ENCODE measurements at regions not wholly inside any gene's neighbourhood (a gene's known extent, or its start where the extent isn't known, plus 50 kb on each side); places are given as distances from the start of the nearest gene placed in this dataset.

GRCh38 chr4:71081192-71081591 is 87.7 kb downstream of the DCK start:
- Histone ChIP-seq H3K4me2 (no peak overlapping the region), H3K9me2 (ENCODE audit: insufficient read depth) (no peaks in the 10 kb centered on the region), H3K4me3 (no peak overlapping the region), H3K27ac (no peak overlapping the region), H3K27me3 (ENCODE audit: insufficient read depth, low read depth) (no peaks in the 10 kb centered on the region), H4K20me1 (ENCODE audit: insufficient read depth) (no peaks in the 10 kb centered on the region), H3K79me2 (ENCODE audit: low read depth) (no peaks in the 10 kb centered on the region), H2AFZ (no peak overlapping the region), H3K4me1 (replicated peaks; ENCODE audit: insufficient read depth) (no peaks in the 10 kb centered on the region), H3K9me3 (ENCODE audit: insufficient read depth, low read depth) (no peaks in the 10 kb centered on the region), H3K36me3 (ENCODE audit: low read depth) (no peaks in the 10 kb centered on the region), H3F3A (ENCODE audit: insufficient read depth, low read depth) (no peaks in the 10 kb centered on the region)
- intact Hi-C loops (cut with micrococcal nuclease; ENCODE audit: unreplicated experiment): no loop called here
- ChIA-PET CTCF (no interaction called here), POLR2A (ENCODE audit: unreplicated experiment) (no interaction called here)
- BruUV-seq (replicated peaks): no TSS peak
- DNase-seq: no peak
- TF ChIP-seq EZH2 (IDR thresholded peaks at IDR 0.05; ENCODE audit: low read depth) (no peak), CTCF (conservative IDR thresholded peaks at IDR 0.05) (no peak)

- intact Hi-C loops (cut with micrococcal nuclease; ENCODE audit: unreplicated experiment): no loop called here
- no peak for DNase-seq
- BruUV-seq (replicated peaks): no TSS peak
- POLR2A ChIA-PET (ENCODE audit: unreplicated experiment): no interaction called here
- no peak overlapping the region for H3K4me3 ChIP-seq
- H3K27me3 ChIP-seq (ENCODE audit: insufficient read depth, low read depth): no peaks in the 10 kb centered on the region
- no peak overlapping the region for H3K27ac ChIP-seq
- H2AFZ ChIP-seq: no peak overlapping the region
- TF ChIP-seq CTCF (conservative IDR thresholded peaks at IDR 0.05): no peak
- TF ChIP-seq EZH2 (IDR thresholded peaks at IDR 0.05; ENCODE audit: low read depth): no peak
- CTCF ChIA-PET: no interaction called here
- H4K20me1 ChIP-seq (ENCODE audit: insufficient read depth): no peaks in the 10 kb centered on the region
- H3K36me3 ChIP-seq (ENCODE audit: low read depth): no peaks in the 10 kb centered on the region
- H3K9me3 ChIP-seq (ENCODE audit: insufficient read depth, low read depth): no peaks in the 10 kb centered on the region
- H3K4me1 ChIP-seq (replicated peaks; ENCODE audit: insufficient read depth): no peaks in the 10 kb centered on the region
- H3K9me2 ChIP-seq (ENCODE audit: insufficient read depth): no peaks in the 10 kb centered on the region
- no peaks in the 10 kb centered on the region for H3K79me2 ChIP-seq (ENCODE audit: low read depth)
- H3F3A ChIP-seq (ENCODE audit: insufficient read depth, low read depth): no peaks in the 10 kb centered on the region
- H3K4me2 ChIP-seq: no peak overlapping the region
Observed at GRCh38 chr4:71093745-71094144, 100.3 kb downstream of the DCK start.

- intact Hi-C loops (cut with micrococcal nuclease; ENCODE audit: unreplicated experiment): no loop called here
- Histone ChIP-seq H3K4me3 (no peak overlapping the region), H3K27me3 (ENCODE audit: insufficient read depth, low read depth) (no peaks in the 10 kb centered on the region), H3K4me1 (replicated peaks; ENCODE audit: insufficient read depth) (no peaks in the 10 kb centered on the region), H3F3A (ENCODE audit: insufficient read depth, low read depth) (no peaks in the 10 kb centered on the region), H4K20me1 (ENCODE audit: insufficient read depth) (no peaks in the 10 kb centered on the region), H3K36me3 (ENCODE audit: low read depth) (no peaks in the 10 kb centered on the region), H3K9me2 (ENCODE audit: insufficient read depth) (no peaks in the 10 kb centered on the region), H2AFZ (no peak overlapping the region), H3K4me2 (no peak overlapping the region), H3K27ac (no peak overlapping the region), H3K79me2 (ENCODE audit: low read depth) (no peaks in the 10 kb centered on the region), H3K9me3 (ENCODE audit: insufficient read depth, low read depth) (no peaks in the 10 kb centered on the region)
- DNase-seq: no peak
- ChIA-PET POLR2A (ENCODE audit: unreplicated experiment) (no interaction called here), CTCF (no interaction called here)
- BruUV-seq (replicated peaks): no TSS peak
- TF ChIP-seq CTCF (conservative IDR thresholded peaks at IDR 0.05) (no peak), EZH2 (IDR thresholded peaks at IDR 0.05; ENCODE audit: low read depth) (no peak)
Observed at GRCh38 chr4:71094201-71094600, 100.8 kb downstream of the DCK start.

Measured in PC-9 (cell line).